ENCODE measurements at regions not wholly inside any gene's neighbourhood (a gene's known extent, or its start where the extent isn't known, plus 50 kb on each side); places are given as distances from the start of the nearest gene placed in this dataset.

DNA sequence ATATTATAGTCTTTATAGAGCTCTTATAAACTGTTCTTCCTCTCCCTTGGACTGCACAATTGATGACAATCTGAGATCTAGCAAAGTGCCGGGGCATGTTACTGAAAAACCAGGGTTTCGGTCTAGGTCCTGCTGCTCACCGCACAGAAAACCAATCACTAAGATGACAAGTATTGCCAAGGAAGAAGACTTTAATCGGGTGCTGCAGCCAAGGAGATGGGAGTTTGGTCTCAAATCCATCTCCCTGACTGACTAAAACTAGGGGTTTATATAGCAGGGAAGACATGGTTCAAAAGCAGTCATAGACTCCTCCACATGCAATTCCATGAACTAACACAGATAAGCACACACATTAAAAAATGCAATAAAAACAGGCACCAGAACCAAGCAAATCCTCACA, 390.6 kb downstream of the NFIB start:
- TF ChIP-seq CREB1 (CRISPR knock-in tag; IDR thresholded peaks at IDR 0.05; ENCODE audit: low read depth), result no peak
- no peak for TF ChIP-seq EZH2 (IDR thresholded peaks at IDR 0.05; ENCODE audit: low read depth, unreplicated experiment)
- no peak for TF ChIP-seq ZNF331 (CRISPR knock-in tag; IDR thresholded peaks at IDR 0.05; ENCODE audit: low read depth)
- TF ChIP-seq STAT1 (IDR thresholded peaks at IDR 0.05; ENCODE audit: unreplicated experiment), result no peak
- no peak for TF ChIP-seq JUNB (IDR thresholded peaks at IDR 0.05; ENCODE audit: unreplicated experiment)
- no peak for TF ChIP-seq NANOG (IDR thresholded peaks at IDR 0.05; ENCODE audit: borderline replicate concordance)
- TF ChIP-seq POLR2AphosphoS5 (IDR thresholded peaks at IDR 0.05; ENCODE audit: low read depth), result no peak
- TF ChIP-seq, protein P1, sequence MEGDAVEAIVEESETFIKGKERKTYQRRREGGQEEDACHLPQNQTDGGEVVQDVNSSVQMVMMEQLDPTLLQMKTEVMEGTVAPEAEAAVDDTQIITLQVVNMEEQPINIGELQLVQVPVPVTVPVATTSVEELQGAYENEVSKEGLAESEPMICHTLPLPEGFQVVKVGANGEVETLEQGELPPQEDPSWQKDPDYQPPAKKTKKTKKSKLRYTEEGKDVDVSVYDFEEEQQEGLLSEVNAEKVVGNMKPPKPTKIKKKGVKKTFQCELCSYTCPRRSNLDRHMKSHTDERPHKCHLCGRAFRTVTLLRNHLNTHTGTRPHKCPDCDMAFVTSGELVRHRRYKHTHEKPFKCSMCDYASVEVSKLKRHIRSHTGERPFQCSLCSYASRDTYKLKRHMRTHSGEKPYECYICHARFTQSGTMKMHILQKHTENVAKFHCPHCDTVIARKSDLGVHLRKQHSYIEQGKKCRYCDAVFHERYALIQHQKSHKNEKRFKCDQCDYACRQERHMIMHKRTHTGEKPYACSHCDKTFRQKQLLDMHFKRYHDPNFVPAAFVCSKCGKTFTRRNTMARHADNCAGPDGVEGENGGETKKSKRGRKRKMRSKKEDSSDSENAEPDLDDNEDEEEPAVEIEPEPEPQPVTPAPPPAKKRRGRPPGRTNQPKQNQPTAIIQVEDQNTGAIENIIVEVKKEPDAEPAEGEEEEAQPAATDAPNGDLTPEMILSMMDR (conservative IDR thresholded peaks at IDR 0.05; ENCODE audit: low read depth in 2 of 2), result no peak
- no peak for TF ChIP-seq ZNF114 (CRISPR knock-in tag; IDR thresholded peaks at IDR 0.05)
- TF ChIP-seq EZH2phosphoT487 (IDR thresholded peaks at IDR 0.05; ENCODE audit: unreplicated experiment), result no peak
- TF ChIP-seq ETS1 (IDR thresholded peaks at IDR 0.05), result no peak
- TF ChIP-seq ZNF462 (CRISPR knock-in tag; IDR thresholded peaks at IDR 0.05), result no peak
- TF ChIP-seq, protein P2, sequence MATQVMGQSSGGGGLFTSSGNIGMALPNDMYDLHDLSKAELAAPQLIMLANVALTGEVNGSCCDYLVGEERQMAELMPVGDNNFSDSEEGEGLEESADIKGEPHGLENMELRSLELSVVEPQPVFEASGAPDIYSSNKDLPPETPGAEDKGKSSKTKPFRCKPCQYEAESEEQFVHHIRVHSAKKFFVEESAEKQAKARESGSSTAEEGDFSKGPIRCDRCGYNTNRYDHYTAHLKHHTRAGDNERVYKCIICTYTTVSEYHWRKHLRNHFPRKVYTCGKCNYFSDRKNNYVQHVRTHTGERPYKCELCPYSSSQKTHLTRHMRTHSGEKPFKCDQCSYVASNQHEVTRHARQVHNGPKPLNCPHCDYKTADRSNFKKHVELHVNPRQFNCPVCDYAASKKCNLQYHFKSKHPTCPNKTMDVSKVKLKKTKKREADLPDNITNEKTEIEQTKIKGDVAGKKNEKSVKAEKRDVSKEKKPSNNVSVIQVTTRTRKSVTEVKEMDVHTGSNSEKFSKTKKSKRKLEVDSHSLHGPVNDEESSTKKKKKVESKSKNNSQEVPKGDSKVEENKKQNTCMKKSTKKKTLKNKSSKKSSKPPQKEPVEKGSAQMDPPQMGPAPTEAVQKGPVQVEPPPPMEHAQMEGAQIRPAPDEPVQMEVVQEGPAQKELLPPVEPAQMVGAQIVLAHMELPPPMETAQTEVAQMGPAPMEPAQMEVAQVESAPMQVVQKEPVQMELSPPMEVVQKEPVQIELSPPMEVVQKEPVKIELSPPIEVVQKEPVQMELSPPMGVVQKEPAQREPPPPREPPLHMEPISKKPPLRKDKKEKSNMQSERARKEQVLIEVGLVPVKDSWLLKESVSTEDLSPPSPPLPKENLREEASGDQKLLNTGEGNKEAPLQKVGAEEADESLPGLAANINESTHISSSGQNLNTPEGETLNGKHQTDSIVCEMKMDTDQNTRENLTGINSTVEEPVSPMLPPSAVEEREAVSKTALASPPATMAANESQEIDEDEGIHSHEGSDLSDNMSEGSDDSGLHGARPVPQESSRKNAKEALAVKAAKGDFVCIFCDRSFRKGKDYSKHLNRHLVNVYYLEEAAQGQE (IDR thresholded peaks at IDR 0.05; ENCODE audit: unreplicated experiment), result no peak
- Histone ChIP-seq H3K9me2 (ENCODE audit: insufficient read depth) (peaks cover 5% of the 10 kb centered on the region; the same call in 1 of the 2 replicates), H3K27me3 (ENCODE audit: insufficient read depth) (no peaks in the 10 kb centered on the region), H3F3A (replicated peaks; ENCODE audit: low read depth) (no peaks in the 10 kb centered on the region), H3K36me3 (ENCODE audit: insufficient read depth) (no peaks in the 10 kb centered on the region), H3K4me3 (no peak overlapping the region), H2AFZ (no peak overlapping the region), H3K4me1 (ENCODE audit: insufficient read depth) (no peaks in the 10 kb centered on the region), H4K20me1 (replicated peaks; ENCODE audit: insufficient read depth) (no peaks in the 10 kb centered on the region), H3K4me2 (no peak overlapping the region), H3K27ac (ENCODE audit: low read depth) (no peak overlapping the region), H3K79me2 (replicated peaks; ENCODE audit: insufficient read depth) (no peaks in the 10 kb centered on the region)
- DNase-seq (ENCODE audit: low spot score), result no peak
- no peaks in the 10 kb centered on the region for H3K27me3 Mint-ChIP-seq (ENCODE audit: insufficient read depth, low read depth, poor library complexity)
- peaks cover 12% of the 10 kb centered on the region; the same call in 2 of the 3 replicates for H3K36me3 Mint-ChIP-seq (ENCODE audit: low read depth)
- H3K27ac Mint-ChIP-seq, result no peak overlapping the region
- peaks cover 13% of the 10 kb centered on the region; the same call in 2 of the 3 replicates for H3K9me3 Mint-ChIP-seq
- no peak for ATAC-seq
- H3K4me1 Mint-ChIP-seq, result no peaks in the 10 kb centered on the region
- H3K4me3 Mint-ChIP-seq, result no peak overlapping the region

All from GM23338 (cell line).